Peyer's patch (tissue), 4 donors: ENCODE measurements at regions not wholly inside any gene's neighbourhood (a gene's known extent, or its start where the extent isn't known, plus 50 kb on each side); places are given as distances from the start of the nearest gene placed in this dataset.

ENCODE experiments used
- POLR2A ChIP-seq, 2 donors: fragments of 450-650 bp; IDR thresholded peaks; one replicate each; pipeline ENCODE4 v1.5.1; 2017; ENCODE audit warnings: antibody characterized with exemption in 2 of 2, mild to moderate bottlenecking in 2 of 2, moderate library complexity in 2 of 2
- TF ChIP-seq, protein P1 (sequence below), 6 experiments: fragments of 450-650 bp in 4 of 6; fragments of 200-600 bp in 2 of 6; sonication (generic) in 1 of 6; IDR thresholded peaks; one replicate each; pipeline ENCODE4 v1.5.1; 2017 to 2019; ENCODE audit warnings: antibody characterized with exemption in 6 of 6, mild to moderate bottlenecking in 3 of 6, moderate library complexity in 1 of 6

DNA sequence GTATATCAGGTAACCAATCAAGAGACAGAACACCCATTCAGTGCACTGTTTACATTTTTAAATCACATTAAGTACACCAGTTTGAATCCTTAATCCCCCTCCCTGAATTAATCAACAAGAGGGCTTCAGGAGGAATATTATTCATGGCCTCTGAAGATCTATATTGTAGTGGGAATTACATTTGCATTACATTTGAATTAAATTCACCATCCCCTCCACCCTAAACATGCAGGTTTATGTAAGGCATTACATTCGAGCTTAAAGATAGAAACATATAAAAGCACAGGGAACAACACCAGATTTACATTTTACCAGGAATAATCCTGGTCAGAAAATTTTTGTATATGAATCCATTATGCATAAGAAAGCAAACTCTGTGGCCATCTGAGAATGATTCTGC, 197.8 kb upstream of the KITLG start:
- TF ChIP-seq POLR2A (IDR thresholded peaks at IDR 0.05): no peak
- TF ChIP-seq, protein P1, sequence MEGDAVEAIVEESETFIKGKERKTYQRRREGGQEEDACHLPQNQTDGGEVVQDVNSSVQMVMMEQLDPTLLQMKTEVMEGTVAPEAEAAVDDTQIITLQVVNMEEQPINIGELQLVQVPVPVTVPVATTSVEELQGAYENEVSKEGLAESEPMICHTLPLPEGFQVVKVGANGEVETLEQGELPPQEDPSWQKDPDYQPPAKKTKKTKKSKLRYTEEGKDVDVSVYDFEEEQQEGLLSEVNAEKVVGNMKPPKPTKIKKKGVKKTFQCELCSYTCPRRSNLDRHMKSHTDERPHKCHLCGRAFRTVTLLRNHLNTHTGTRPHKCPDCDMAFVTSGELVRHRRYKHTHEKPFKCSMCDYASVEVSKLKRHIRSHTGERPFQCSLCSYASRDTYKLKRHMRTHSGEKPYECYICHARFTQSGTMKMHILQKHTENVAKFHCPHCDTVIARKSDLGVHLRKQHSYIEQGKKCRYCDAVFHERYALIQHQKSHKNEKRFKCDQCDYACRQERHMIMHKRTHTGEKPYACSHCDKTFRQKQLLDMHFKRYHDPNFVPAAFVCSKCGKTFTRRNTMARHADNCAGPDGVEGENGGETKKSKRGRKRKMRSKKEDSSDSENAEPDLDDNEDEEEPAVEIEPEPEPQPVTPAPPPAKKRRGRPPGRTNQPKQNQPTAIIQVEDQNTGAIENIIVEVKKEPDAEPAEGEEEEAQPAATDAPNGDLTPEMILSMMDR (IDR thresholded peaks at IDR 0.05): no peak
